Tibial artery (tissue), 4 donors: ENCODE measurements at regions not wholly inside any gene's neighbourhood (a gene's known extent, or its start where the extent isn't known, plus 50 kb on each side); places are given as distances from the start of the nearest gene placed in this dataset.

Source experiments
- DNase-seq, 2 donors: peaks; one replicate each; pipeline ENCODE4 v3.0.0-alpha.2; 2019
- H3K27ac ChIP-seq, 2 donors: fragments of 200-600 bp; sonication (generic) in 1 of 2; 1 replicate in 1 of 2; 2 replicates in 1 of 2; pipeline ENCODE4 v1.5.1; 2018 to 2019; ENCODE audit warnings: mild to moderate bottlenecking in 1 of 2
- H3K27me3 ChIP-seq, 2 donors: fragments of 200-600 bp; sonication (generic) in 1 of 2; one replicate each; pipeline versions ENCODE4 v1.5.1 to v1.6.0; 2016 to 2019
- H3K36me3 ChIP-seq, 3 donors: fragments of 200-600 bp; sonication (generic) in 2 of 3; one replicate each; pipeline ENCODE4 v1.5.1; 2016 to 2019; ENCODE audit warnings: mild to moderate bottlenecking in 2 of 3
- H3K4me1 ChIP-seq, 4 donors: fragments of 200-600 bp; sonication (generic) in 2 of 4; 1 replicate in 3 of 4; 2 replicates in 1 of 4; pipeline ENCODE4 v1.5.1; 2016 to 2019
- H3K4me3 ChIP-seq, 2 donors: fragments of 200-600 bp; sonication (generic) in 1 of 2; 1 replicate in 1 of 2; 2 replicates in 1 of 2; pipeline ENCODE4 v1.5.1; 2018 to 2019; ENCODE audit warnings: mild to moderate bottlenecking in 2 of 2
- H3K9me3 ChIP-seq, 3 donors: fragments of 200-600 bp; sonication (generic) in 1 of 3; one replicate each; pipeline ENCODE4 v1.5.1; 2016 to 2019
- intact Hi-C: fragments of 100-400 bp; cut with DNase I; formaldehyde crosslinking; loops from one replicate; pipeline ENCODE4 v1.15.0; 2023; ENCODE audit warnings: low total_unique reads
- TF ChIP-seq, protein P1 (sequence below), 2 experiments: fragments of 200-600 bp in 1 of 2; fragments of 450-650 bp in 1 of 2; IDR thresholded peaks; one replicate each; pipeline ENCODE4 v1.5.1; 2017 to 2019; ENCODE audit warnings: antibody characterized with exemption in 2 of 2, mild to moderate bottlenecking in 1 of 2, moderate library complexity in 1 of 2

DNA sequence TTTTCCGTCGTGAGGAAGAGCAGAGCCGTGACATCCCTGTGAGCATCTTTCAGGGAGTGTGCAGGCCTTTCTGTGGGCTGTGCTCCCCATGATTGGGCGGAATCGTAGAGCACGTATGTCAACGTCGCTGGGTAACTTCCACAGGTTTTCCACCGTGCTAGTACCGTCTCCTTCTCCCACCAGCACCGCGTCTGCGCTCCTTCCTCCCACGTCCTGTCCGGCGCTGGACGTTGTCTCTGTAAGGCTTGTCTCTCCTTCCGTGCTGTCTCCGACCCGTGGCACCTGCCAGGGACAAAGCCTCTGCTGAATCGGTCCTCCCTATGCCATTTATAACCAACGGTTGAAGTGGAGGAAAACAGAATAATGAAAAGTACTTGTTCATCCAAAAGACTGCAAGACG is 386.7 kb downstream of the BRD1 start:
- Histone ChIP-seq H3K27ac (no peak overlapping the region), H3K4me1 (no peaks in the 10 kb centered on the region), H3K9me3 (no peaks in the 10 kb centered on the region), H3K27me3 (no peaks in the 10 kb centered on the region), H3K4me3 (no peak overlapping the region), H3K36me3 (no peaks in the 10 kb centered on the region)
- no peak for DNase-seq
- intact Hi-C loops, result no loop called here
- TF ChIP-seq, protein P1, sequence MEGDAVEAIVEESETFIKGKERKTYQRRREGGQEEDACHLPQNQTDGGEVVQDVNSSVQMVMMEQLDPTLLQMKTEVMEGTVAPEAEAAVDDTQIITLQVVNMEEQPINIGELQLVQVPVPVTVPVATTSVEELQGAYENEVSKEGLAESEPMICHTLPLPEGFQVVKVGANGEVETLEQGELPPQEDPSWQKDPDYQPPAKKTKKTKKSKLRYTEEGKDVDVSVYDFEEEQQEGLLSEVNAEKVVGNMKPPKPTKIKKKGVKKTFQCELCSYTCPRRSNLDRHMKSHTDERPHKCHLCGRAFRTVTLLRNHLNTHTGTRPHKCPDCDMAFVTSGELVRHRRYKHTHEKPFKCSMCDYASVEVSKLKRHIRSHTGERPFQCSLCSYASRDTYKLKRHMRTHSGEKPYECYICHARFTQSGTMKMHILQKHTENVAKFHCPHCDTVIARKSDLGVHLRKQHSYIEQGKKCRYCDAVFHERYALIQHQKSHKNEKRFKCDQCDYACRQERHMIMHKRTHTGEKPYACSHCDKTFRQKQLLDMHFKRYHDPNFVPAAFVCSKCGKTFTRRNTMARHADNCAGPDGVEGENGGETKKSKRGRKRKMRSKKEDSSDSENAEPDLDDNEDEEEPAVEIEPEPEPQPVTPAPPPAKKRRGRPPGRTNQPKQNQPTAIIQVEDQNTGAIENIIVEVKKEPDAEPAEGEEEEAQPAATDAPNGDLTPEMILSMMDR (IDR thresholded peaks at IDR 0.05), result no peak

DNA sequence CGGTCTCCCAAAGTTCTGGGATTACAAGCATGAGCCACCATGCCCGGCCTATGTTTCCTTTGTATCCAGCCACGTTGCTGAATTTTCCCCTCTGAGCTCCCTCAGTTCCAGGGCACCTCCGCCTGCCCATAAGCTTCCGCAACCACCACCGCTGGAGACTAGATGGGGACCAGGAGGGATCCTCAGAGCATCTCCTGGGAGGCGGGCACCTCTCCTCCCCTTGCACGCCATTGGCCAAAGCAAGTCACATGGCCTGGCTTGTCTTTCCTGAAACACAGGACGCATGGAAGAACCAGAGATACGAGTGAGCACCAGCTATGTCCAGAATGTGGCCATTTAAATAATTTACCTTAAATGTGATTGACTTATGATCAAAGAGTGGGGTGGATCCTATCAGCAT is 388.3 kb downstream of the BRD1 start:
- Histone ChIP-seq H3K36me3 (no peaks in the 10 kb centered on the region), H3K9me3 (peaks cover 0 to 9% (median 6%) of the 10 kb centered on the region in 3 donors), H3K27me3 (peaks cover 0 to 1% of the 10 kb centered on the region in 2 donors), H3K4me3 (no peak overlapping the region), H3K4me1 (no peaks in the 10 kb centered on the region), H3K27ac (no peak overlapping the region)
- TF ChIP-seq, protein P1 (IDR thresholded peaks at IDR 0.05), result no peak
- intact Hi-C loops, result no loop called here
- no peak for DNase-seq

DNA sequence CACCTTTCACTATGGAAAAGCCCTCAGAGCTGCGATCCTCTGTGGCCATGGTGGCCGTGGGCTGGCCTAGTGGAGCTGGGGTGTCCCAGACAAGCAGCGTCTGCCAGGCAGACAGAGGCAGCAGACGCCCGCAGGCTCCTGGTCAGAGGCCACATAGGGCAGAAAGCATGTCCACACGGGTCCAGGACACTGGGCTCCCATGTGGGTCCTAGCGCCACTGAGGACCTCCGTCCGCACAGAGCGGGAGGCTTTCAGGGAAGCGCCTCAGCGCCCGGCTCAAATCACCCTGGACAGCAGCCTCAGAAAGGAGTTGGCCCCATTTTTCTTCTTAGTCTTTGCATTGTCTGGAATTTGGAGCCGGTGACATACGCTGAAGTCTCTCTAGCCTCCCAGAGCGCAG is 389.7 kb downstream of the BRD1 start:
- no peak for DNase-seq
- TF ChIP-seq, protein P1 (IDR thresholded peaks at IDR 0.05), result no peak
- peaks cover 0 to 12% of the 10 kb centered on the region in 2 donors for H3K27me3 ChIP-seq
- intact Hi-C loops, result no loop called here
- H3K4me1 ChIP-seq, result no peaks in the 10 kb centered on the region
- H3K27ac ChIP-seq, result no peak overlapping the region
- peaks cover 0 to 17% (median 10%) of the 10 kb centered on the region in 3 donors for H3K9me3 ChIP-seq
- H3K4me3 ChIP-seq, result no peak overlapping the region
- no peaks in the 10 kb centered on the region for H3K36me3 ChIP-seq

DNA sequence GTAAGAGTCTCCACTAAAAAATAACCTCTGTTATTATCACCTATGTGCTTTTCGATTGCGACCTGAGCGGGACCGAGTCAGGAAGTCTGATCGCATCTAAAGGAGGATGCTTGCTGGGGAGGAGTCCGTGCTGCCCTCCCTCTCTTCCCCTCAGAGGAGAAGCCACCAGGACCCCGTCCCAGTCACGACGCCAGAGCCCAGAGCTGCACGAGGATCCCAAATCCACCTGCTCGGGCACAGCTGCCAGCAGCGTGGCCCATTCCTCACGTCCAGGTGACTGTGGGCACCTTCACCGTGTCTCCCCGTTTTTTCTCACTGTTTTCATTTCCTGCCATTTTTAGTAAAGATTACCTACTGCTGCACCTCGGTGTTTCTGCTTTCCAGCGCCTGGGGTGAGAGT is 390.3 kb downstream of the BRD1 start:
- Histone ChIP-seq H3K4me1 (no peaks in the 10 kb centered on the region), H3K27ac (no peak overlapping the region), H3K9me3 (peaks cover 0 to 17% (median 10%) of the 10 kb centered on the region in 3 donors), H3K36me3 (no peaks in the 10 kb centered on the region), H3K27me3 (peaks cover 0 to 16% of the 10 kb centered on the region in 2 donors), H3K4me3 (no peak overlapping the region)
- TF ChIP-seq, protein P1 (IDR thresholded peaks at IDR 0.05), result no peak
- no peak for DNase-seq
- intact Hi-C loops, result no loop called here

DNA sequence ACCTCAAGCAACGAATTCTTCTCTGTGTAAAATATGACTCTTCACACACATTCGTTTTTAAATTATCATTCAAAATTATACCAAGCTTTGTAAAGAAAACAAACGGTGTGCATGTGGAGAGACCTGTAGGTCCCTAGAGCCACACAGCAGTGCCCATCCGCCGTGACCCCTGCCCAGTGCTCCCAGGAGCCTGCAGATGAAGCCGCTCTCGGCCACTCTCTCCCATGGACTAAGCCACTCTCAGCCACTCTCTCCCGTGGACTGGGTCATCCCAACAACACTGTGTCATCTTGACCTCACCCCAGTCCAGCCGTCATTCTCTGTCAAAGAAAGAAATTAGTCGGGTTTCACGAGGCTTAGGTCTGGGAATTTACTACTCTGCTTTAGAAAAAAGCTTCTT is 391.6 kb downstream of the BRD1 start:
- Histone ChIP-seq H3K9me3 (peaks cover 0 to 17% (median 10%) of the 10 kb centered on the region in 3 donors), H3K4me3 (no peak overlapping the region), H3K27ac (no peak overlapping the region), H3K4me1 (no peaks in the 10 kb centered on the region), H3K36me3 (no peaks in the 10 kb centered on the region), H3K27me3 (peaks cover 0 to 16% of the 10 kb centered on the region in 2 donors)
- intact Hi-C loops, result no loop called here
- peak in 1 of 2 donors; percentile 12 for DNase-seq
- TF ChIP-seq, protein P1 (IDR thresholded peaks at IDR 0.05), result no peak

DNA sequence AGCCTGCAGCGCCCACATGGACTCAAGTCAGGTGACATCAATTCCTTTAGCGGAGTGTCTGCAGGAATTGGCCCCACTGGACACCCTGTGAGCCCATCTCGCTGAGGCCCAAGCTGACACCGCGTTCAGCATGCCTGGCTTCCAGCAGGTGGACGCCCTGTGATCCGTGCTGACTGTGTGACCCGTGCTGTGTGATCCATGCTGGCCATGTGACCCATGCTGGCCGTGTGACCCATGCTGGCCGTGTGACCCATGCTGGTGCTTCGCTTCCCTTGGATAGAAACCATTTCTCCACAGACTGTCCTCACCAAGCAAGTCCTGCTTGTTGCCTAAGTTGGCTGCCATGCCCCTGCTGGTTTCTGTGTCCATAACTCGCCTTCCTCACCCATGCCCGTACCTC is 392.1 kb downstream of the BRD1 start:
- TF ChIP-seq, protein P1 (IDR thresholded peaks at IDR 0.05), result no peak
- Histone ChIP-seq H3K27me3 (peaks cover 0 to 16% of the 10 kb centered on the region in 2 donors), H3K9me3 (peaks cover 0 to 17% (median 10%) of the 10 kb centered on the region in 3 donors), H3K4me3 (no peak overlapping the region), H3K36me3 (no peaks in the 10 kb centered on the region), H3K27ac (no peak overlapping the region), H3K4me1 (no peaks in the 10 kb centered on the region)
- intact Hi-C loops, result no loop called here
- DNase-seq, result peak in 1 of 2 donors; percentile 15
